Urinary bladder (tissue), 3 donors: ENCODE measurements at regions not wholly inside any gene's neighbourhood (a gene's known extent, or its start where the extent isn't known, plus 50 kb on each side); places are given as distances from the start of the nearest gene placed in this dataset.
"Not testable (repeated sequence)": the region's sequence is repeated elsewhere in the genome, so short reads cannot be mapped to it uniquely, and the experiment has no call there.

ENCODE experiments used
- DNase-seq: peaks from one replicate; pipeline ENCODE4 v3.0.0-alpha.2; 2015; ENCODE audit errors: extremely low spot score
- H3K27ac ChIP-seq: one replicate; pipeline ENCODE4 v1.5.1; 2013; ENCODE audit warnings: low read depth, mild to moderate bottlenecking, moderate library complexity
- H3K36me3 ChIP-seq: one replicate; pipeline ENCODE4 v1.6.1; 2013; ENCODE audit warnings: mild to moderate bottlenecking, moderate library complexity; ENCODE audit not compliant: insufficient read depth
- H3K4me1 ChIP-seq: one replicate; pipeline ENCODE4 v1.6.1; 2013; ENCODE audit warnings: mild to moderate bottlenecking, moderate library complexity; ENCODE audit not compliant: insufficient read depth
- H3K4me3 ChIP-seq: one replicate; pipeline ENCODE4 v1.5.1; 2013; ENCODE audit warnings: low read depth, low read length
- WGBS: extraction: QIAGEN DNeasy Blood & Tissue Kit; methylation state at CpG from one replicate; pipeline ENCODE4 v1.1.7; 2013; 5-methylcytosine and 5-hydroxymethylcytosine counted together
- donor health status: healthy with polysubstance abuse.
- donor health status: healthy.

DNA sequence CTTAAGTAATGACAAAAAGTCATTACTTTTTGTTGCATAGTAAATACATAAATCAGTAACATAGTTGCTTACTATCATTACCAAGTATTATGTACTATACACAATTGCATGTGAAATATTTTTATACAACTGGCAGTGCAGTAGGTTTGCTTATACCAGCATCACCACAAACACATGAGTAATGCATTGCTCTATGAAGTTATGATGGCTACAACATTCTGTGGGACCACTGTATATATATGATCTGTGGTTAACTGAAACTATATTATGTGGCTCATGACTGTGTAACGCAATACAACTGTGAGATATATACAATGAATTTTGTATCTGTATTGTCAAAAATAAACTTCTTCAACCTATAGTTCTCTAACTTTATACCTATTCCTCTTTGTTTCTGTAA, 113.7 kb upstream of the RBMS3 start:
- WGBS: 100% methylated on average over 1 of the region's 1 CpG
- Histone ChIP-seq H3K4me3 (no peak overlapping the region), H3K27ac (no peak overlapping the region), H3K4me1 (no peaks in the 10 kb centered on the region), H3K36me3 (no peaks in the 10 kb centered on the region)
- DNase-seq: no peak

DNA sequence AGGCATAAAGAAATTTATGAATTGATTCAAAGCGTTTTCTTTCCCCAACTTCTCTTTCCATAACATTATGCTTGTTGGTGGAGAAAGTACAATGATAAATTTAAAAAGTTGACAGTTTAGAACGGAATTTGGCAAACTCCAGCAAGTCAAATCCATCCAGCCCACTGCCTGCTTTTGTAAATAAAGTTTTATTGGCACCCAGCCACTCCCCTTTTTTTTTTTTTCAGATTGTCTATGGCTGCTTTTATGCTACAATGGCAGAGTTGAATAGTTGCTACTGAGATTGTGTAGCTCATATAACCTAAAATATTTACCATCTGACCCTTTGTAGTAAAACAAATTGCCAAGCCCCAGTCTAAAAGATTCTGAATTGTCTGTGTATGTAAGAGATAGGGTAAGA, 112.8 kb upstream of the RBMS3 start:
- no peak overlapping the region for H3K27ac ChIP-seq
- no peaks in the 10 kb centered on the region for H3K36me3 ChIP-seq
- H3K4me1 ChIP-seq: no peaks in the 10 kb centered on the region
- no peak overlapping the region for H3K4me3 ChIP-seq
- WGBS: 81% methylated on average over 2 of the region's 2 CpGs
- DNase-seq: no peak

DNA sequence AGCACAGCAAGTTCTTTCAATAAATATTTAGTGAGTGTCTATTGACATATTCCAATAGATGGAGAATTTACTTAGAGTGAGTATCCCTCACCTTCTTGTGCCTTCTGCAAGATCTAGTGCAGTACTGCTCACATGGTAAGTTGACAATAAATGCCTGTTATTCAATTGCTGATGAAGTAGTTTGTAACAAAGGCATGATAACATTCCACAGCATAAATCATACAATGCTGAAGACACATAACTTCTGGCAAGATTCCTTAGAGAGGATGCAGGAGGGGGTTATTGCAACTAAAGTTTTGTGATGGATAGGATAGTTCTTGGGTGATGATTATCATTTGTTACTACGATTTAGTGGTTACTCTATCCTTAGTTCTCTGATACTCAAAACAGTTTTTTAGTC, 112.2 kb upstream of the RBMS3 start:
- Histone ChIP-seq H3K4me1 (no peaks in the 10 kb centered on the region), H3K36me3 (no peaks in the 10 kb centered on the region), H3K4me3 (no peak overlapping the region), H3K27ac (no peak overlapping the region)
- WGBS: 82% methylated on average over 1 of the region's 1 CpG
- DNase-seq: no peak

DNA sequence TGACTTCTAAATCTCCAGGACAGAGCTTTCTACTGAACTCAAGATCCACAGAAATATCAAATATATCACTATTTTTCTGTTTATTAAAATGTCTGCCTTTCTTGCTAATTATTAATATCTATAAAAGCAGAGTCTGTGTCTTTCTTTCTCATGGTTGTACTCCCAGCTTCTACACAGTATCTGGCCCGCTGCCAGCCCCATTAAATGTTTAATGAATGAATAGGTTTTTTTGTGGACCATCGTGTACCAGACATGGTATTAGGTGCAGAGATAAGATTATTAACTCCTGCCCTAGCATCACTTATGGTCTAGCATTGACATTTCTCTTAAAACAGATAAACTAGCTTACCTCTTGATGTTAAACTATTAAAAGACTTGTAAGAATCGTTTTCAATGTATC, 111.4 kb upstream of the RBMS3 start:
- Histone ChIP-seq H3K4me3 (no peak overlapping the region), H3K4me1 (no peaks in the 10 kb centered on the region), H3K36me3 (no peaks in the 10 kb centered on the region), H3K27ac (no peak overlapping the region)
- DNase-seq: no peak
- 49% methylated on average over 3 of the region's 3 CpGs for WGBS

DNA sequence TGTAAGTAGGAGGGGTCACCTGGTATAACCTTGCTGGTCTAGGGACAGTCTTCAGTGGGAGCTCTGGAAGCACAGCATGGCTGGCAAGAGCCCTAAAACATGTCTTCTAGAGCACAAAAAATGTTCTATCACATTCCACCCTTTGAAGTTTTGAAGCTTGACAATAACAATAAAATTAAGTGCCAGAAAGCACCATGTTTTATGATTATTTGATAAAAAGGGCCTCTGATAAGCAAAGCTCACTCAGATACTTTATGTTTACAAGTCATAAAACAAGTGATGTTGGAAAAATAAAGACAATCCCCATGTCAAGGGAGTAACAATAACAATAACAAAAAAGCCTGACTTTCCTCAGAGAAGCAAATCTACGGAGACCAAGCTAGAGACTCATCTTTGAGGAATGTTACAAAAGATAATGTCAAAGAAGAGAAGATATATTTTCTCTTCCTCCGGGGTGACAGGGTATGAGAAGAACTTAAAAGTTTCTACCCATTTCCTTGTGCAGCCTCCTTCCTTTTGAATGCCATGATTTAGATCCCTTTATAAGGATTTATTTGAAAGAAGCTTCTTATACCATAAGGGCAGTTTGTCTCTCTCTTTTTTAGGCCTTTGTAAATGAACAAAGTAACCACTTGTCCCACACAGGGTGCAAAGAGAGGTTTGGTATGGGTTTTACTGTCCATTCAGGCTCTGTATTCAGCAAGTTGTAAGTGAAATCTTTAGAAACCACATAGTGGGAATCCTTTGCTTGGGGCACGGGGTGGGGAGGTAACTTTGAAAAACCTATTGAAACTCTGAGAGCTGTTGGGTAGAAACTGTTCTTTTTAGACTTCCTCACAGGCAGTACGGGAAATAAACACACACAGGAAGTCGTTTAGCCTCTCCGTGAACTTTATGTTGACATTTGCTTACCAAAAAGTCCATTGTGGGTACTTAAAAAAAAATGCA, 109.6 kb upstream of the RBMS3 start:
- H3K4me3 ChIP-seq: no peak overlapping the region
- no peak for DNase-seq
- H3K4me1 ChIP-seq: no peaks in the 10 kb centered on the region
- 45% methylated on average over 6 of the region's 6 CpGs for WGBS
- no peak overlapping the region for H3K27ac ChIP-seq
- no peaks in the 10 kb centered on the region for H3K36me3 ChIP-seq

DNA sequence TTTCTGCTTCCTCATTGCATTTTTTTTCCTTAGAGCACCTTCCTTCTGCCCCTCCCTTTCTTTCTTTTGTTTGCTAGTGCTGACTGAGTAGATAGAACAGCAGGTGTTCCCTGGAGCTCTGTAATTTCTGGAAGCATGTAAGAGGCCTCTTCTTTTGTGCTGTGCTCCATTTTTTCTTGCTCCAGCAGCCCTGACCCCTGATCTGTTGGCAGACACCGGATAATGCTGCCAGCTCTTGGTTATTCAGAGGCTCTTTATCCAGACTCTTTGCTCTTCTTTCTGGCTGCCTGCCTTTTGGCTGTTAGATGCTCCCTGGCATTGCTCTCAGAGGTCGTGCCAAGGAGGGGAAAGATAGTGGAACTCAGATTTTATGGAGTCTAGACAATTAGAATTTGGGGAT, 104.4 kb upstream of the RBMS3 start:
- no peak for DNase-seq
- Histone ChIP-seq H3K27ac (no peak overlapping the region), H3K36me3 (no peaks in the 10 kb centered on the region), H3K4me3 (no peak overlapping the region), H3K4me1 (no peaks in the 10 kb centered on the region)
- WGBS: 36% methylated on average over 2 of the region's 2 CpGs

DNA sequence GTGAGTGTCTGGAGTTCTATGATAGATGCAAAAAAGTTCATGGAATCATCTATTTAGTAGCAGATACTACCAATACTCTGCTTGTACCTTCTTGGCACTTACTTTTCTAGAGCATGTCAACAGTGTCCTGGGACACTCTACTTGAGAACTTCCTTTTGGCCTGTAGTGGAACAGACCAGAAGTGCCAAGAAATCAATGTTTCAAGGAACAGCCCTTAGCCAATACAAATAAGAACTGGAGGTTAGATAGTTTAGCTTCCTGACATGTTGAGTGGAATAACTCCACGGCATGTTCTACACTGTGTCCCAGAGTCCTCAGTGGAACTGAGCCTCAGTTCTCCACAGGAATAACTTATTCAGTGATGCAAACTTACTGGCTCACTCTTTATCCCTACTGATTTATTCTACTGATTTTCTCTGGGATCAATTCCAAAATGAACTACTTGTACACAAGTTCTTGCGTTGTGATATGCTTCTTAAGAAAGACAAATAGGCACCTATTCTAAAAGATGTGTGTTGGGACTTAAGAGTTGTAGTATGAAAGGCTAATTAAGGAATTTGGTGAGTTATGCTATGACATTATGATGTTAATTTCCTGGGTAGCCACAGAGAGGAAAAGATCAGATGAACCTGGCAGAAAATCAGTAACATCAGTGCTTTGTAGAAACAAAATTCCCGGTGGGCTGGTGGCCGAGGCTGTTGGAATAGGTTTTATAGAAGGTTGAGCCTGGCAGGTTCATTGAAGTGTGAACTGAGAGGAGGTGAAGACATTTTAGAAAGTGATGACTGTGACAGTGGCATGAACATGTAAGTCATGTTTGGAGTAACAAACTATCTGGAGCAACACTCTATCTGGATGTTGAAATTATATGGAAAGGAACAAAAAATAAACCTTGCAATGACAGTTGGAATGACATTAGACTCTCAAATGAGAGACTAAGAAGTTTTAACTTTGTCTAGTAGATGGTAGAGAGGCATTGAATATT, 101.8 kb upstream of the RBMS3 start:
- Histone ChIP-seq H3K27ac (no peak overlapping the region), H3K4me1 (no peaks in the 10 kb centered on the region), H3K4me3 (no peak overlapping the region), H3K36me3 (no peaks in the 10 kb centered on the region)
- DNase-seq: no peak
- WGBS: 66% methylated on average over 4 of the region's 4 CpGs

DNA sequence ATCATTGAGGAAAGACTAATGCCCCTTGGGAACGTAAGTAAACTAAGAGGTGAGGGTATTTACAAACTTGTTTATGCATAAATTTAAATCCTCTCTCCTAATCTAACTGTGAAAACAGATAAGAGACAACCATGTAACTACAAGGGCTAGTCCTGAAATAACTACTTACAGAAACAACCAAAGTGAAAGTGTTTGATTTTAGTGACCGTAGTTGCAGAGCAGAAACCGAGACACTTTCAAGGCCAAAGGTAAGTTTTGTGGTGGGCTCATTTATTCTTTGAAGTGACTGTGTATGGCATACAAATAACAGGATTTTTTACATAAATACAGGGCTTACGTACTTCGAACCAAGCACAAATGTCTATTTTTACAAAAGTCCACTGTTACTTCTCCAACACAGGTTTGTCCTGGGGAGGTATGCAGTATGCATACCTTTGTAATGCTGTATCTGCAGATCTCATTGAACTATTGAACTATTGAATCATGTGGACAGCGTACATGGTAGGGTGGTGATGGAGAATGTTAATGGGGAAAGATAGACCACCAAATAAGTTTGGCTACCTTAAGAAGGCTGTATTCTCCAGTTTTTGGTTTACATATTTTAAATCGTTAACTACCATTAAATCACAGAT, 99.6 kb upstream of the RBMS3 start:
- WGBS: 85% methylated on average over 7 of the region's 7 CpGs
- no peak for DNase-seq
- Histone ChIP-seq H3K27ac (no peak overlapping the region), H3K4me3 (no peak overlapping the region), H3K4me1 (no peaks in the 10 kb centered on the region), H3K36me3 (no peaks in the 10 kb centered on the region)

DNA sequence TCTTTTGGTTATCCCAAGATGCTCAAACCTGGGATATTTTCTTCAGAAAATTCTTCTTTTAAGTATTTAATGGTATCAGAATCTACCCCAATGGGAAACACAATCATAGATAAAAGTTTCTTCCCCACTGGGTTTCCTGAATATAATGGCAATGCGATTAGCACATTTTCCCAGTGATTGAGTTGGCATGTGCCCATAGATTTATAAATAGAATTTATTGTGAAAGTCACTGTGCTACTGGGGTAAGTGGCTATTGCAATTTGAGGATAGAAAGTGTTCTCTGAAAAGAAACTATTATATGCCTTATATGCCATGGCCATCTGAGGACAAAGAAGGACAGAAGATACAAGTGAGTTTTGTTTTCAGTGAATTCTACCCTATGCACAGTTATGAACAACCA, 99.0 kb upstream of the RBMS3 start:
- H3K4me1 ChIP-seq: no peaks in the 10 kb centered on the region
- no peak overlapping the region for H3K27ac ChIP-seq
- no peaks in the 10 kb centered on the region for H3K36me3 ChIP-seq
- H3K4me3 ChIP-seq: no peak overlapping the region
- WGBS: 91% methylated on average over 1 of the region's 1 CpG
- no peak for DNase-seq

DNA sequence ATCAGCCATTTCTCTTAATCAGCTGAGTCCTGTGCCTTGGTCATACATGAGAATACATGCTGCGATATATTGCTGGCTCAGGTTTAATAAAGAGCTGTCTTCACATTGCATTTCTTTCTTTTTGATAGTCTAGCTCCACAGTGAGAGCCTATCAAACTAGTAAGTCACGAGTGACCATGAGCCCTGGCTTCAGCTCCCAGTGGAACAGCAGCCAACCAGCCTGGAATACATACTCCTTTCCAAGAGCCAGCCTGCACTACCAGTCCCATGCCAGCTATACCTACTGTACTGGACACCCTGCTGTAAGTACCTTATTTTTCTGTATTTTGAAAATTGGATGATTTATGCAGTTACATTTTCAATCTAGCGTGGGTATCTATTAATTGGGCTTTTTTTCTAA, 98.0 kb upstream of the RBMS3 start:
- H3K36me3 ChIP-seq, H3K27ac ChIP-seq, H3K4me3 ChIP-seq, DNase-seq, H3K4me1 ChIP-seq: not testable (repeated sequence)
- 70% methylated on average over 3 of the region's 3 CpGs for WGBS

DNA sequence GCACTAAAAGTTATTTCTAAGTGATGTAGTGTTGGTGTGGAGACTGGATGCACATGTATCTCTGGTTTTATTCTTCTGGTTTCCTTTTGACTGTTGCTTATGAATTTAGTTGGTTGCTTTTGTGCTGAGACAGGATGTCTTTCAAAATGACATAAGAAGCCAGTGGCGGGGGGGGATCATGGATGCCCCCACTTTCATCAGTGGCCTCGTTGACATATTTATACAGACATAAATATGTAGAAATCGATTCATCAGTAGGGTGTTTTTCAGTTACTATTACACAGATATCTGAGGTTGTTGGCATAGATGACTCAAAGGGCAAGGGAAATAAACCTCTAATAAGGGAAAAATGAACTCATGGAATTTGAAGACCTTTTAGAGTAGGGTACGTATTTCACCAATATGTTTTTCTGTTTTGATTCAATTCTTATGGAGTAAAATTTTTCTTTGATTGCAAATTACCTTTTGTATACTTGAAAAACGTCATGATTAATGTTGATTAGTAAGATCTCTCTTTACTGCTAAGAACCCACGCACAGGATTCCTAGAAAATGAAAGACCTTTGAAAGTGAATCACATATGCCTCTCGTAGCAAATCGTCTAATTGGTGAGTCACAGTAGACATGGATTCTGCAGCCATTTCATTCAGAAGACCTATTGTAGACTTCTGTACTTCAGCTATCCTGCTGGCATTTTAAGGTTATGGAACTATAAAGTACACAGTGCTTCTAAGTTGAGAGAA, 97.4 kb upstream of the RBMS3 start:
- no peak overlapping the region for H3K4me3 ChIP-seq
- no peaks in the 10 kb centered on the region for H3K36me3 ChIP-seq
- no peak overlapping the region for H3K27ac ChIP-seq
- DNase-seq: no peak
- 86% methylated on average over 8 of the region's 8 CpGs for WGBS
- no peaks in the 10 kb centered on the region for H3K4me1 ChIP-seq

DNA sequence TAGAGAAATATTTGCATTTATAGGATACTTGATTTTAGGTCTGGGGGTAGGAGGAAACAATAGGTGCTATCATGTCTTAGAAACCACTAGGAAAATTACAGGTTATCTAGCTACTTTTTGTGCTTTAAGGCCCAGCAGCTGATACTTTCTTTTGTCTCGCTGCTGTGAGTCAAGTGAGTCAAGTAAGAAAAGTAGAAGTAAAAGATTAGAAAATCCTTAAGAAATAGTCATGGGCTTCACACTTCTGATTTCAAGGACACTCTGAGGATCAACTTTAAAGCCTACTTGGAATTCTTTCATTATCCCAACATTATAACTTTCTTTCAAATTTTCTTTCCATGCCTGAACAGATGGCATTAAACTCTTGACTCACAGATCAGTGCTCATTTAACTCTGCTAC, 95.2 kb upstream of the RBMS3 start:
- H3K36me3 ChIP-seq: no peaks in the 10 kb centered on the region
- H3K4me3 ChIP-seq: no peak overlapping the region
- no peak for DNase-seq
- WGBS: 94% methylated on average over 1 of the region's 1 CpG
- no peak overlapping the region for H3K27ac ChIP-seq
- no peaks in the 10 kb centered on the region for H3K4me1 ChIP-seq

DNA sequence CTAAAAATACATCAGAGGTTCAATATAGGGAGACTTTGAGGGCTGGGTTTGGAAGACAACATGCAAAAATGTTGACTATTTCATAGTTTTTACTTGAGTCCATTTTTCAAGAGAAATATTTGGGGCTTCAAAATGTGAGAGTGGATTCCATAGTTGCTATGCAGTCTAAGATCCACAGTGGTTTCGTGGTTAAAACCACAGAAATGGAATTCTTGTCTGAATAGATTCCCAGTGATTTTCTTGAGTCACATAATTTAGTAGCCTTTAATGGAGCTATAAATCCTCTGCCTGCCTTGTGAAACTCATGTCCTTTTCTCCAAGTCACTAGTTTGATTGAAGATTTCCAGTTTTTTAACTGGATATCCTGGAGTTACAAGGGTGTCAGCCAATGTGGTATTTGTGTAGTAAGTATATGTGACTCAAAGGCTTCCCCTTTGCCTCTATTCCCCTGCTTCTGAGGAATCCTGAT, 94.7 kb upstream of the RBMS3 start:
- Histone ChIP-seq H3K27ac (no peak overlapping the region), H3K4me3 (no peak overlapping the region), H3K4me1 (no peaks in the 10 kb centered on the region), H3K36me3 (no peaks in the 10 kb centered on the region)
- 76% methylated on average over 1 of the region's 1 CpG for WGBS
- no peak for DNase-seq
